Adipocyte (in vitro differentiated cells): ENCODE measurements at regions not wholly inside any gene's neighbourhood (a gene's known extent, or its start where the extent isn't known, plus 50 kb on each side); places are given as distances from the start of the nearest gene placed in this dataset.

Experiments used
- DNase-seq: peaks from one replicate; pipeline ENCODE4 v3.0.0-alpha.2; 2015; ENCODE audit warnings: low read depth
- H3K27me3 ChIP-seq: replicated peaks from 2 replicates; pipeline ENCODE4 v1.7.0; 2013; ENCODE audit warnings: mild to moderate bottlenecking, low read length, moderate library complexity; ENCODE audit not compliant: control insufficient read depth, insufficient read depth
- H3K36me3 ChIP-seq: 2 replicates; pipeline ENCODE4 v1.7.0; 2013; ENCODE audit warnings: low read length, mild to moderate bottlenecking, moderate library complexity; ENCODE audit not compliant: control insufficient read depth, insufficient read depth, severe bottlenecking
- H3K4me1 ChIP-seq: 2 replicates; pipeline ENCODE4 v1.7.0; 2013; ENCODE audit warnings: mild to moderate bottlenecking, low read length, moderate library complexity; ENCODE audit not compliant: control insufficient read depth, insufficient read depth
- H3K4me3 ChIP-seq: 2 replicates; pipeline ENCODE4 v1.7.0; 2013; ENCODE audit warnings: mild to moderate bottlenecking, low read length, moderate library complexity
- H3K9ac ChIP-seq: 2 replicates; pipeline ENCODE4 v1.7.0; 2013; ENCODE audit warnings: mild to moderate bottlenecking, low read length, moderate library complexity
- H3K9me3 ChIP-seq: 2 replicates; pipeline ENCODE4 v1.7.0; 2013; ENCODE audit warnings: mild to moderate bottlenecking, low read length, moderate library complexity; ENCODE audit not compliant: control insufficient read depth

GRCh38 chr2:240292619-240293525, 142.6 kb upstream of the GPC1 start:
- DNase-seq: no peak
- peaks cover 4% of the 10 kb centered on the region for H3K9me3 ChIP-seq
- no peaks in the 10 kb centered on the region for H3K4me1 ChIP-seq
- no peaks in the 10 kb centered on the region for H3K36me3 ChIP-seq
- H3K4me3 ChIP-seq: no peak overlapping the region
- H3K9ac ChIP-seq: no peak overlapping the region
- peaks cover 40% of the 10 kb centered on the region for H3K27me3 ChIP-seq

- no peak for DNase-seq
- Histone ChIP-seq H3K36me3 (no peaks in the 10 kb centered on the region), H3K9me3 (peaks cover 4% of the 10 kb centered on the region), H3K4me1 (no peaks in the 10 kb centered on the region), H3K4me3 (no peak overlapping the region), H3K27me3 (peaks cover 34% of the 10 kb centered on the region), H3K9ac (no peak overlapping the region)
Observed at GRCh38 chr2:240293557-240294461, 141.7 kb upstream of the GPC1 start.

GRCh38 chr2:240294514-240294913, 140.9 kb upstream of the GPC1 start:
- Histone ChIP-seq H3K4me1 (no peaks in the 10 kb centered on the region), H3K9ac (no peak overlapping the region), H3K4me3 (no peak overlapping the region), H3K36me3 (no peaks in the 10 kb centered on the region), H3K9me3 (peaks cover 4% of the 10 kb centered on the region), H3K27me3 (peaks cover 30% of the 10 kb centered on the region)
- DNase-seq: no peak

- DNase-seq: no peak
- Histone ChIP-seq H3K9me3 (peaks cover 4% of the 10 kb centered on the region), H3K4me1 (no peaks in the 10 kb centered on the region), H3K36me3 (no peaks in the 10 kb centered on the region), H3K4me3 (no peak overlapping the region), H3K9ac (no peak overlapping the region), H3K27me3 (peaks cover 24% of the 10 kb centered on the region)
Observed at GRCh38 chr2:240295256-240296103, 140.0 kb upstream of the GPC1 start.

DNA sequence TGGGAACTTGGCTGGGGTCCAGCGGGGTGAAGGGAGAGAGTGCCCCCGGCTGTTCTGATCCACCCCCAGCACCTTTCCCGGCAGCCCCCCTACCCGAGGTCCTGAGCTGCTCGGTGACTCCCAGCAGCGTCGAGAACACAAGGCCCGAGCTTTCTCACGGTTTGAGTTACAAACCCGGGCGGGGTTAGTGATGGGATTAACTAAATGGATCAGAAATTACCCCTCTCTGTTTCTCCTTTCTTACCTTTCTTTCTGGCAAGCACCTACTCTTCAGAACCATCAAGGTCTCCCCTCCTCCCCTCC, 139.4 kb upstream of the GPC1 start:
- no peaks in the 10 kb centered on the region for H3K36me3 ChIP-seq
- H3K4me3 ChIP-seq: no peak overlapping the region
- peaks cover 4% of the 10 kb centered on the region for H3K9me3 ChIP-seq
- no peak for DNase-seq
- H3K9ac ChIP-seq: no peak overlapping the region
- H3K4me1 ChIP-seq: no peaks in the 10 kb centered on the region
- peaks cover 25% of the 10 kb centered on the region for H3K27me3 ChIP-seq

- H3K9ac ChIP-seq: no peak overlapping the region
- no peak for DNase-seq
Observed at GRCh38 chr2:240296476-240297255, 138.8 kb upstream of the GPC1 start.

DNA sequence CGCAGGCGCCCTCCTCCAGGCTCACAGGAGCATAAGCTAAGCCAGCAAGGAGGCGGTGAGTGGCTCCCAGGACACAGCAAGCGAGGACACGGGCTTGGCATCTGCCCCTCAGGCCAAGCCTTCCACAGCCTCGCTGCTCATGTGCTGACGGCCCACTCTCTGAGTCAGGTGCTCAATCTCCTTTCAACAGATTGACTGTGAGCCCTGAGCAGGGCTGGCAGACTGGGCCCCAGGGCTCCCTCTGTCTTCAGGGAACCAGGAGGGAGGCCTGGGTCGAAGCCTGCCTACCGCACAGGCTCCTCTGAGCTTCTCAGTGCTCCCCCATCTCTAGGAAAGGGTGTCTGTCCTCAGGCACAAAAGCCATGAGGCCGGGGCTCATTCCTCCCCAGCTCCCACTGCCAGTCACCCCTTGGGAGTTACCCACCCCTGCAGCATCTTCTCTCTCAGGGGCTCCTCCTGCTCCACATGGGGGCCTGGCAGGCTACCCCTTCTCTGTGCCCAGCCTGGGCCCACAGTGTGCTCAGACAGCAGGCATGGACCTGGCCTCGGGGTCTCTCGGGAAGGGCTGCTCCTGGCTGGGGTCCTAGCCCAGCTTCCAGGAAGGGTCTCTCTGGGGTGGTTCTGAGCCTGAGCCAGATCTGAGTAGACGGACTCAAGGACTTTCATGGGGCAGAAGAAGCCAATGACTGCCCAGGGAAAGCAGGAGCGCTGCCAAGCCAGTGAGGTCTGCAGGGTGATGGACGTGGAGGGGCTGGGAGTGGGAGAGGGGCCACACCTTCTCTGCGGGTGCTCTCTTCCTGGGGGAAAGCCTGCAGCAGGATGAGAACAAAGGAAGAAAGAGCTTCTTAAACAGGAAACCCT, 138.0 kb upstream of the GPC1 start:
- no peak overlapping the region for H3K9ac ChIP-seq
- DNase-seq: no peak
- H3K4me3 ChIP-seq: no peak overlapping the region
- no peaks in the 10 kb centered on the region for H3K4me1 ChIP-seq
- no peaks in the 10 kb centered on the region for H3K36me3 ChIP-seq
- H3K27me3 ChIP-seq: peaks cover 28% of the 10 kb centered on the region
- H3K9me3 ChIP-seq: peaks cover 4% of the 10 kb centered on the region

More at GRCh38 chr2:240296476-240297255, 138.8 kb upstream of the GPC1 start:
- H3K4me1 ChIP-seq: no peaks in the 10 kb centered on the region
- no peak overlapping the region for H3K4me3 ChIP-seq
- no peaks in the 10 kb centered on the region for H3K36me3 ChIP-seq
- H3K9me3 ChIP-seq: peaks cover 4% of the 10 kb centered on the region
- H3K27me3 ChIP-seq: peaks cover 28% of the 10 kb centered on the region

DNA sequence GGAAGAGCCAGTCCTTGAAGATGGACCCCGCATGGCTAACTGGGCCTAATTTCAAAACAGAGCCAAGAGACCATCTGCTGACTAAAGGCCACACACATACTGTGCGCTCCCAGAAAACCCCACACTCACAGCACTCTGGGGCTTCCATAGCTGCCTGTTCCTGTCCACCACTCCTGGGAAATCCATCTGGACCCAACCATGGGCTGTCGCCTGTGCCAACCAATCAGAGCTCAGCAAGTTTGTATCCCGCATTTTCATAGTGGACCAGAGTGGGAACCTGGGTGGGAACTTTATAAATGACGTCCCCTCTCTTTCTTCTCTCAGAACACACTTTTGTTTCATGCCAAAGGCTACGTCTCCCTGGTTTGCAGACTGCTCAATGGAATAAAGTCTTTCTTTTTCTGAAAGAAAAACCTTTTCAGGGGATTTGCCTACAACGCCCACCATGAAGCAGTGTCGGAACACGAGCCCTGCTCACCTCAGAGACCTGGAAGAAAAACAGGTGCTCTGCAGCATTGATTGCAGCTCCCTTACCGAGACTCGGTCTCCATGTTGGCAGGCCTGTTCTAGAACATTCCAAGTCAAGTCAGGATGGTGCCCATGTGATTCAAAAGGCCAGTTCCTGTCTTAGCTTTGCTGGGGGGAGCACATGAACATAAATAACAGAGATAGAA, 137.2 kb upstream of the GPC1 start:
- H3K36me3 ChIP-seq: no peaks in the 10 kb centered on the region
- H3K9me3 ChIP-seq: peaks cover 4% of the 10 kb centered on the region
- peaks cover 33% of the 10 kb centered on the region for H3K27me3 ChIP-seq
- H3K4me1 ChIP-seq: no peaks in the 10 kb centered on the region
- no peak for DNase-seq
- no peak overlapping the region for H3K4me3 ChIP-seq
- no peak overlapping the region for H3K9ac ChIP-seq

- Histone ChIP-seq H3K27me3 (peaks cover 41% of the 10 kb centered on the region), H3K4me1 (no peaks in the 10 kb centered on the region), H3K4me3 (no peak overlapping the region), H3K36me3 (no peaks in the 10 kb centered on the region), H3K9ac (no peak overlapping the region), H3K9me3 (peaks cover 4% of the 10 kb centered on the region)
- no peak for DNase-seq
Observed at GRCh38 chr2:240298803-240299709, 136.4 kb upstream of the GPC1 start.
